PC-9 (cell line): ENCODE measurements at regions not wholly inside any gene's neighbourhood (a gene's known extent, or its start where the extent isn't known, plus 50 kb on each side); places are given as distances from the start of the nearest gene placed in this dataset.

Source experiments
- BruUV-seq: library from RNA; stranded (reverse); fragments of 400-500 nt; replicated peaks from 2 replicates; lab custom pipeline; 2021; lab: Mats Ljungman, UMichigan
- CTCF ChIA-PET: fragments of 300-600 bp; sonication (Branson Sonifier 250); formaldehyde crosslinking; loops from one replicate; lab custom pipeline; 2022; ENCODE audit warnings: antibody characterized with exemption; lab: Charles Lee
- POLR2A ChIA-PET: fragments of 300-600 bp; sonication (Branson Sonifier 250); formaldehyde crosslinking; loops from one replicate; lab custom pipeline; 2022; ENCODE audit warnings: antibody characterized with exemption; ENCODE audit not compliant: unreplicated experiment; lab: Charles Lee
- DNase-seq, 2 experiments: peaks; one replicate each; pipeline versions ENCODE4 v3.0.0 to v3.0.0-alpha.2; 2015 to 2022; ENCODE audit warnings: mixed read lengths in 1 of 2
- H2AFZ ChIP-seq: fragments of 200-600 bp; sonication (generic); 2 replicates; pipeline ENCODE4 v1.8.1; 2017; ENCODE audit warnings: antibody characterized with exemption
- H3F3A ChIP-seq: fragments of 200-600 bp; sonication (generic); 2 replicates; pipeline ENCODE4 v1.8.1; 2017; ENCODE audit warnings: antibody characterized with exemption, mild to moderate bottlenecking, low read depth; ENCODE audit not compliant: insufficient read depth
- H3K27ac ChIP-seq: fragments of 200-600 bp; sonication (generic); 2 replicates; pipeline ENCODE4 v1.6.1; 2016; ENCODE audit warnings: mixed run types
- H3K27me3 ChIP-seq: fragments of 200-600 bp; sonication (generic); 2 replicates; pipeline ENCODE4 v1.6.1; 2016; ENCODE audit warnings: low read depth, mixed run types; ENCODE audit not compliant: insufficient read depth
- H3K36me3 ChIP-seq: fragments of 200-600 bp; sonication (generic); 2 replicates; pipeline ENCODE4 v1.6.1; 2016; ENCODE audit warnings: low read depth, mixed run types
- H3K4me1 ChIP-seq: fragments of 200-600 bp; sonication (generic); replicated peaks from 2 replicates; pipeline ENCODE4 v1.6.1; 2016; ENCODE audit warnings: mixed run types; ENCODE audit not compliant: insufficient read depth
- H3K4me2 ChIP-seq: fragments of 200-600 bp; sonication (generic); 2 replicates; pipeline ENCODE4 v1.6.1; 2017; ENCODE audit warnings: mixed run types
- H3K4me3 ChIP-seq: fragments of 200-600 bp; sonication (generic); 2 replicates; pipeline ENCODE4 v1.6.1; 2016; ENCODE audit warnings: mixed run types
- H3K79me2 ChIP-seq: fragments of 200-600 bp; sonication (generic); 2 replicates; pipeline ENCODE4 v1.6.1; 2017; ENCODE audit warnings: low read depth, mixed run types
- H3K9me2 ChIP-seq: fragments of 200-600 bp; sonication (generic); 2 replicates; pipeline ENCODE4 v1.8.1; 2017; ENCODE audit warnings: mild to moderate bottlenecking; ENCODE audit not compliant: insufficient read depth
- H3K9me3 ChIP-seq: fragments of 200-600 bp; sonication (generic); 2 replicates; pipeline ENCODE4 v1.8.1; 2016; ENCODE audit warnings: low read depth; ENCODE audit not compliant: insufficient read depth
- H4K20me1 ChIP-seq: fragments of 200-600 bp; sonication (generic); 2 replicates; pipeline ENCODE4 v1.8.1; 2017; ENCODE audit not compliant: insufficient read depth
- EZH2 ChIP-seq: fragments of 200-600 bp; sonication (generic); IDR thresholded peaks from 2 replicates; pipeline ENCODE4 v1.8.0; 2017; ENCODE audit warnings: antibody characterized with exemption, low read depth
- intact Hi-C: fragments of 100-400 bp; cut with micrococcal nuclease; formaldehyde crosslinking; loops from one replicate; pipeline ENCODE4 v1.10.0; 2022; ENCODE audit not compliant: unreplicated experiment
- TF ChIP-seq, protein P1 (sequence below): fragments of 200-600 bp; sonication (generic); conservative IDR thresholded peaks from 2 replicates; pipeline ENCODE4 v1.6.1; 2017; ENCODE audit warnings: mixed run types, antibody characterized with exemption, mild to moderate bottlenecking, moderate library complexity

GRCh38 chr2:240246173-240246820, 105.8 kb upstream of the OTOS start:
- POLR2A ChIA-PET = no interaction called here
- H3K9me3 ChIP-seq = no peaks in the 10 kb centered on the region
- H4K20me1 ChIP-seq = no peaks in the 10 kb centered on the region
- H3F3A ChIP-seq = no peaks in the 10 kb centered on the region
- H2AFZ ChIP-seq = no peak overlapping the region
- no peak for TF ChIP-seq EZH2
- TF ChIP-seq, protein P1, sequence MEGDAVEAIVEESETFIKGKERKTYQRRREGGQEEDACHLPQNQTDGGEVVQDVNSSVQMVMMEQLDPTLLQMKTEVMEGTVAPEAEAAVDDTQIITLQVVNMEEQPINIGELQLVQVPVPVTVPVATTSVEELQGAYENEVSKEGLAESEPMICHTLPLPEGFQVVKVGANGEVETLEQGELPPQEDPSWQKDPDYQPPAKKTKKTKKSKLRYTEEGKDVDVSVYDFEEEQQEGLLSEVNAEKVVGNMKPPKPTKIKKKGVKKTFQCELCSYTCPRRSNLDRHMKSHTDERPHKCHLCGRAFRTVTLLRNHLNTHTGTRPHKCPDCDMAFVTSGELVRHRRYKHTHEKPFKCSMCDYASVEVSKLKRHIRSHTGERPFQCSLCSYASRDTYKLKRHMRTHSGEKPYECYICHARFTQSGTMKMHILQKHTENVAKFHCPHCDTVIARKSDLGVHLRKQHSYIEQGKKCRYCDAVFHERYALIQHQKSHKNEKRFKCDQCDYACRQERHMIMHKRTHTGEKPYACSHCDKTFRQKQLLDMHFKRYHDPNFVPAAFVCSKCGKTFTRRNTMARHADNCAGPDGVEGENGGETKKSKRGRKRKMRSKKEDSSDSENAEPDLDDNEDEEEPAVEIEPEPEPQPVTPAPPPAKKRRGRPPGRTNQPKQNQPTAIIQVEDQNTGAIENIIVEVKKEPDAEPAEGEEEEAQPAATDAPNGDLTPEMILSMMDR = no peak
- no peaks in the 10 kb centered on the region for H3K36me3 ChIP-seq
- H3K4me3 ChIP-seq = no peak overlapping the region
- peaks cover 12% of the 10 kb centered on the region for H3K4me1 ChIP-seq
- H3K79me2 ChIP-seq = no peaks in the 10 kb centered on the region
- no peak overlapping the region for H3K27ac ChIP-seq
- H3K27me3 ChIP-seq = 0 out of 2 replicates have a peak, but pooled peaks cover 2% of the 10 kb centered on the region
- no TSS peak for BruUV-seq
- intact Hi-C loops = no loop called here
- H3K4me2 ChIP-seq = no peak overlapping the region
- H3K9me2 ChIP-seq = no peaks in the 10 kb centered on the region
- DNase-seq = peak in 1 of 2 experiments; percentile 24
- CTCF ChIA-PET = no interaction called here

- CTCF ChIA-PET = no interaction called here
- TF ChIP-seq, protein P1 = no peak
- TF ChIP-seq EZH2 = no peak
- POLR2A ChIA-PET = no interaction called here
- no peaks in the 10 kb centered on the region for H3K27me3 ChIP-seq
- peaks cover 22% of the 10 kb centered on the region for H3K4me1 ChIP-seq
- H3F3A ChIP-seq = peaks cover 6% of the 10 kb centered on the region; the same call in 1 of the 2 replicates
- no TSS peak for BruUV-seq
- H3K36me3 ChIP-seq = no peaks in the 10 kb centered on the region
- H3K4me3 ChIP-seq = no peak overlapping the region
- H3K27ac ChIP-seq = no peak overlapping the region
- intact Hi-C loops = no loop called here
- no peaks in the 10 kb centered on the region for H3K79me2 ChIP-seq
- no peaks in the 10 kb centered on the region for H4K20me1 ChIP-seq
- H3K9me2 ChIP-seq = no peaks in the 10 kb centered on the region
- H2AFZ ChIP-seq = no peak overlapping the region
- no peak overlapping the region for H3K4me2 ChIP-seq
- DNase-seq = peak in 1 of 2 experiments; percentile 13
- H3K9me3 ChIP-seq = no peaks in the 10 kb centered on the region
Measured at GRCh38 chr2:240247241-240247867, 106.9 kb upstream of the OTOS start.

DNA sequence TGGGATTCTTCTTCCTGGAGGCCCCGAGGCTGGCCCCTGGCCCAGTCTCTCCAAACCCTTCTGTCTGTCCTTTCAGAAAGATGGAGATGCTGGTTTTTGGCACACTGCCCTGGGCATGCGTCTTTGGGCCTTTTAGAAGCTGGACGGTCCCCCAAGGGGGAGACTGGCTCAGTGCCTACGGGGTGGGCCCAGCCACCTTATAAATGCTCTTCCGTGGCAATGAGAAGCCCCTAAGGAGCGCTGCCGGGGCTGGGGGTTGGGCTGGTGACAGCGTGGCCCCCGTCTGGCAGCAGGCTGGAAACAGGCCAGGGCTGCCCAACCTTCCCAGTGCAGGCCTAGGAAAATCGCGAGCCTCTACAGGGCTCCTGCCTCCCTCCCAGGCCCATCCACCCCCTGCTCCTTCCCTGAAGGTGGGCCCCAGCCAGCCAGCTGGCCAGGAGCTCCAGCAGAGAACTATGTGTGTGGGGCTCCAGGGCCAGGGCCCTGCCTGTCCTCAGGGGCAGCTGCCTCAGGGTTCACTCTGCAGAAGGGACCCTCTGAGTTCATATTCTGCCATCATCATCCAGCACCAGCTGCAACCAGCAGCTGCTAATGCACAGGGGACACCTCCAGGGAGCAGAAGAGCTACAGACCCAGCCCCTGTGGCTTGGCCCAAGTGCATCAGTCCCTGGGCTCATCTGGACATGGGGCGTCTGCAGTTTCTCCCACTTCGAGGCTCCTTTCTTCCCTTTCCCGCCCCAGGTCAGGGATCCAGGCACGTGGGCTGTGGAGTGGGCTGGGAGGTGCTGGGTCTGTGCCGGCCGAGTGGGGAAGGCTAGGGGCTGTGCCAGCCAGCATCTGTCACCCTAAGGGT, 107.6 kb upstream of the OTOS start:
- Histone ChIP-seq H3K36me3 (no peaks in the 10 kb centered on the region), H3K9me2 (no peaks in the 10 kb centered on the region), H3K4me3 (no peak overlapping the region), H3K9me3 (no peaks in the 10 kb centered on the region), H2AFZ (no peak overlapping the region), H3K27ac (no peak overlapping the region), H3K27me3 (no peaks in the 10 kb centered on the region), H3F3A (peaks cover 6% of the 10 kb centered on the region; the same call in 1 of the 2 replicates), H3K4me2 (no peak overlapping the region), H3K79me2 (no peaks in the 10 kb centered on the region), H3K4me1 (peaks cover 22% of the 10 kb centered on the region), H4K20me1 (no peaks in the 10 kb centered on the region)
- intact Hi-C loops = no loop called here
- BruUV-seq = no TSS peak
- peak in 1 of 2 experiments; percentile 31 for DNase-seq
- TF ChIP-seq EZH2 = no peak
- ChIA-PET CTCF (no interaction called here), POLR2A (interaction anchor here (0.6 kb wide), 1 partner anchor 166 kb away, joined by 3 read pairs; no protein-coding TSS in a partner anchor)
